ENCODE measurements at regions not wholly inside any gene's neighbourhood (a gene's known extent, or its start where the extent isn't known, plus 50 kb on each side); places are given as distances from the start of the nearest gene placed in this dataset.

- no peak for TF ChIP-seq AFF4 (CRISPR knock-in tag; IDR thresholded peaks at IDR 0.05; ENCODE audit: borderline replicate concordance)
- no peak for TF ChIP-seq ARID4B (CRISPR knock-in tag; IDR thresholded peaks at IDR 0.05; ENCODE audit: borderline replicate concordance)
- TF ChIP-seq FOXP4 (CRISPR knock-in tag; IDR thresholded peaks at IDR 0.05), result no peak
- TF ChIP-seq ETV6 (CRISPR knock-in tag; IDR thresholded peaks at IDR 0.05), result no peak
Observed at GRCh38 chr3:177596248-177596815, 399.1 kb upstream of the TBL1XR1 start (continued).

- DNase-seq (ENCODE audit: low spot score) (no peak), ATAC-seq (no peak)
- TF ChIP-seq ZNF219 (CRISPR knock-in tag; IDR thresholded peaks at IDR 0.05; ENCODE audit: borderline replicate concordance), result no peak
- no peak for TF ChIP-seq ZMAT4 (CRISPR knock-in tag; IDR thresholded peaks at IDR 0.05)
- no peak for TF ChIP-seq PRRX2 (CRISPR knock-in tag; IDR thresholded peaks at IDR 0.05)
- no peak overlapping the region for H3K27ac Mint-ChIP-seq
- H3K36me3 Mint-ChIP-seq, result no peaks in the 10 kb centered on the region
- H3K4me3 Mint-ChIP-seq, result no peak overlapping the region
- H3K4me1 Mint-ChIP-seq, result peaks cover 42% of the 10 kb centered on the region
- H3K9me3 Mint-ChIP-seq, result no peaks in the 10 kb centered on the region
- CTCF ChIA-PET, result no interaction called here
- H3K27me3 Mint-ChIP-seq (ENCODE audit: low read depth), result no peaks in the 10 kb centered on the region; the same call in 1 of the 2 replicates
- POLR2A ChIA-PET, result no interaction called here
Observed at GRCh38 chr3:177596816-177597271, 399.6 kb upstream of the TBL1XR1 start.

GRCh38 chr3:177597311-177598096 lies 400.2 kb upstream of the TBL1XR1 start:
- Mint-ChIP-seq H3K9me3 (no peaks in the 10 kb centered on the region), H3K36me3 (no peaks in the 10 kb centered on the region), H3K4me1 (peaks cover 41% of the 10 kb centered on the region), H3K27me3 (ENCODE audit: low read depth) (no peaks in the 10 kb centered on the region; the same call in 1 of the 2 replicates), H3K27ac (peak overlapping the region; percentile 67; the same call in 1 of the 2 replicates), H3K4me3 (no peak overlapping the region)
- POLR2A ChIA-PET, result no interaction called here
- CTCF ChIA-PET, result interaction anchor here (1.3 kb wide), 1 partner anchor 10 kb away, joined by 3 read pairs; no protein-coding TSS in a partner anchor
- peak; percentile 79 for ATAC-seq
- no peak for DNase-seq (ENCODE audit: low spot score)
- TF ChIP-seq AR (CRISPR knock-in tag; IDR thresholded peaks at IDR 0.05) (no peak), ZNF263 (CRISPR knock-in tag; IDR thresholded peaks at IDR 0.05; ENCODE audit: low read depth) (no peak), ZBTB43 (CRISPR knock-in tag; IDR thresholded peaks at IDR 0.05) (no peak), GABPB1 (CRISPR knock-in tag; IDR thresholded peaks at IDR 0.05) (no peak), EMX1 (CRISPR knock-in tag; IDR thresholded peaks at IDR 0.05) (no peak), IRF2 (CRISPR knock-in tag; IDR thresholded peaks at IDR 0.05; ENCODE audit: borderline replicate concordance, low read depth) (no peak), ELF4 (CRISPR knock-in tag; IDR thresholded peaks at IDR 0.05; ENCODE audit: low read depth) (no peak), E2F5 (CRISPR knock-in tag; IDR thresholded peaks at IDR 0.05) (no peak)
